ENCODE measurements at regions not wholly inside any gene's neighbourhood (a gene's known extent, or its start where the extent isn't known, plus 50 kb on each side); places are given as distances from the start of the nearest gene placed in this dataset.

- Histone ChIP-seq H4K20me1 (ENCODE audit: insufficient read depth, low read length) (no peaks in the 10 kb centered on the region), H3K36me3 (replicated peaks; ENCODE audit: insufficient read depth, low read length) (no peaks in the 10 kb centered on the region), H3K79me2 (ENCODE audit: low read length) (no peaks in the 10 kb centered on the region), H3K27me3 (replicated peaks; ENCODE audit: insufficient read depth, low read length) (no peaks in the 10 kb centered on the region), H3K9ac (ENCODE audit: low read length) (no peak overlapping the region), H3K9me2 (replicated peaks; ENCODE audit: insufficient read depth, low read length) (no peaks in the 10 kb centered on the region), H3K4me3 (ENCODE audit: low read length) (no peak overlapping the region), H3K4me1 (ENCODE audit: low read length) (no peaks in the 10 kb centered on the region), H2AFZ (ENCODE audit: low read length) (no peak overlapping the region), H3K27ac (ENCODE audit: low read length) (no peak overlapping the region), H3K9me3 (replicated peaks; ENCODE audit: insufficient read depth, low read length) (no peaks in the 10 kb centered on the region), H3F3A (ENCODE audit: insufficient read depth, low read length) (no peaks in the 10 kb centered on the region), H3K4me2 (ENCODE audit: low read depth, low read length) (no peak overlapping the region)
- DNase-seq: no peak
- TF ChIP-seq EZH2 (optimal IDR thresholded peaks at IDR 0.05; ENCODE audit: low read depth, low read length): no peak
- TF ChIP-seq, protein P1, sequence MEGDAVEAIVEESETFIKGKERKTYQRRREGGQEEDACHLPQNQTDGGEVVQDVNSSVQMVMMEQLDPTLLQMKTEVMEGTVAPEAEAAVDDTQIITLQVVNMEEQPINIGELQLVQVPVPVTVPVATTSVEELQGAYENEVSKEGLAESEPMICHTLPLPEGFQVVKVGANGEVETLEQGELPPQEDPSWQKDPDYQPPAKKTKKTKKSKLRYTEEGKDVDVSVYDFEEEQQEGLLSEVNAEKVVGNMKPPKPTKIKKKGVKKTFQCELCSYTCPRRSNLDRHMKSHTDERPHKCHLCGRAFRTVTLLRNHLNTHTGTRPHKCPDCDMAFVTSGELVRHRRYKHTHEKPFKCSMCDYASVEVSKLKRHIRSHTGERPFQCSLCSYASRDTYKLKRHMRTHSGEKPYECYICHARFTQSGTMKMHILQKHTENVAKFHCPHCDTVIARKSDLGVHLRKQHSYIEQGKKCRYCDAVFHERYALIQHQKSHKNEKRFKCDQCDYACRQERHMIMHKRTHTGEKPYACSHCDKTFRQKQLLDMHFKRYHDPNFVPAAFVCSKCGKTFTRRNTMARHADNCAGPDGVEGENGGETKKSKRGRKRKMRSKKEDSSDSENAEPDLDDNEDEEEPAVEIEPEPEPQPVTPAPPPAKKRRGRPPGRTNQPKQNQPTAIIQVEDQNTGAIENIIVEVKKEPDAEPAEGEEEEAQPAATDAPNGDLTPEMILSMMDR (IDR thresholded peaks at IDR 0.05; ENCODE audit: low read length): no peak
- TF ChIP-seq EZH2phosphoT487 (IDR thresholded peaks at IDR 0.05; ENCODE audit: low read length): no peak
Measured at GRCh38 chr12:90628213-90628612, 326.8 kb downstream of the CCER1 start.

DNA sequence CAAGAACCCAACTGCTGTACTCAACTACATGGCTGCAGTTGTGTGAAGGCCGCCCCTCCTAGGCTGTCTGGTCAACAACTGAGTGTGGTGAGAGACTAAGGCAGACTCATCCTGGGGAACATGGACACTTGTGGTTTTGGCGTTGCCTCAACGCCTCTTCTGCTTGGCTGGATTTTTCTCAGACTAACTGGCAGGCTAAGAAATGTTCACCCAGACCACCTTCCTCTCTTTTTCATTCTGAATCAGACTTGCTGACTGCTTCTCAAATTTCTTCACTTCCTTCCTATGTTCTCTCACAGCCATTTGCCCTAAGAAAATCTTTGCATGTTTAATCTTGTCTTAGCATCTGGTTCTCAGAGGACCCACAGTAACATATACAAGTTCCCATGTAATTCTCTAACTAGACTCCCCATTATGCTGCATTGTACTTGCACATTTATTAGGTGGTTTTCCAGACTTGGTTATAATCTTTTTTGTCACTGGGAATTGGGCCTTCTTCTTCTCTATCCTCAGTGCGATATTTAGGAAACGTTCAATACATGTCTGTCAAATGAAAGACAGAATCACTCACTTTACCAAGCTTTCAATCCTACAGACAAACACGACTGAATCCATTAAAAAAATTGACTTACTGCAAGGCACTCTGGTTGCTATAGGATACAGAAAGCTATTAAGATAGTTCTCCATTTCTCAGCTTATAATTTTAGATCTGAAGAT is 327.6 kb downstream of the CCER1 start:
- TF ChIP-seq, protein P1 (IDR thresholded peaks at IDR 0.05; ENCODE audit: low read length): no peak
- no peak for TF ChIP-seq EZH2phosphoT487 (IDR thresholded peaks at IDR 0.05; ENCODE audit: low read length)
- no peak for TF ChIP-seq EZH2 (optimal IDR thresholded peaks at IDR 0.05; ENCODE audit: low read depth, low read length)
- DNase-seq: no peak
- H3K4me1 ChIP-seq (ENCODE audit: low read length): no peaks in the 10 kb centered on the region
- no peak overlapping the region for H3K4me2 ChIP-seq (ENCODE audit: low read depth, low read length)
- H3K79me2 ChIP-seq (ENCODE audit: low read length): no peaks in the 10 kb centered on the region
- H3K27ac ChIP-seq (ENCODE audit: low read length): no peak overlapping the region
- no peak overlapping the region for H3K4me3 ChIP-seq (ENCODE audit: low read length)
- no peak overlapping the region for H2AFZ ChIP-seq (ENCODE audit: low read length)
- H3K9me3 ChIP-seq (replicated peaks; ENCODE audit: insufficient read depth, low read length): no peaks in the 10 kb centered on the region
- no peak overlapping the region for H3K9ac ChIP-seq (ENCODE audit: low read length)
- H3K27me3 ChIP-seq (replicated peaks; ENCODE audit: insufficient read depth, low read length): no peaks in the 10 kb centered on the region
- H3K36me3 ChIP-seq (replicated peaks; ENCODE audit: insufficient read depth, low read length): no peaks in the 10 kb centered on the region
- H3K9me2 ChIP-seq (replicated peaks; ENCODE audit: insufficient read depth, low read length): no peaks in the 10 kb centered on the region
- H3F3A ChIP-seq (ENCODE audit: insufficient read depth, low read length): no peaks in the 10 kb centered on the region
- no peaks in the 10 kb centered on the region for H4K20me1 ChIP-seq (ENCODE audit: insufficient read depth, low read length)

DNA sequence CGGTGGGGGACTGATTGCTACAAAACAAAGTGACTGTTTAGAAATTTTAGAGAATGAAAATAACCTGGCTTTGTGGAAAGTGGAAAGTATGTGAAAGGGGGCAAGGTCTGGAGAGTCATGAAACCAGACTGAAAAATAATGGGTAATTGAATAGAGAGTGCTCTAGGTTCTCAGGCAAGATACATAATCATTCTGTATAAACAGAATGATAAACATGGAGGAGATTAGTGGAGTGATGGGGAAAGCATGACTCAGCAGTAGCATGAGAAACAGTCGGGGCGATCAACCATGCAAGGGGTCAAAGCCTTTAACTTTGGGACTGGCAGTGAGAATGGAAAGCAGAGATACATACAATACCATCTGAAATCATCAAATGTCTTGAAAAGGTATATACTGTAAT is 332.5 kb downstream of the CCER1 start:
- no peak for DNase-seq
- H3K9ac ChIP-seq (ENCODE audit: low read length): no peak overlapping the region

More for the DNA sequence above, 332.5 kb downstream of the CCER1 start:
- H2AFZ ChIP-seq (ENCODE audit: low read length): no peak overlapping the region
- H3K27me3 ChIP-seq (replicated peaks; ENCODE audit: insufficient read depth, low read length): no peaks in the 10 kb centered on the region
- H3K9me2 ChIP-seq (replicated peaks; ENCODE audit: insufficient read depth, low read length): no peaks in the 10 kb centered on the region
- no peaks in the 10 kb centered on the region for H3K9me3 ChIP-seq (replicated peaks; ENCODE audit: insufficient read depth, low read length)
- no peak overlapping the region for H3K27ac ChIP-seq (ENCODE audit: low read length)
- no peaks in the 10 kb centered on the region for H3K36me3 ChIP-seq (replicated peaks; ENCODE audit: insufficient read depth, low read length)
- no peaks in the 10 kb centered on the region for H3K4me1 ChIP-seq (ENCODE audit: low read length)
- H4K20me1 ChIP-seq (ENCODE audit: insufficient read depth, low read length): no peaks in the 10 kb centered on the region
- TF ChIP-seq, protein P1 (IDR thresholded peaks at IDR 0.05; ENCODE audit: low read length): no peak
- no peak for TF ChIP-seq EZH2phosphoT487 (IDR thresholded peaks at IDR 0.05; ENCODE audit: low read length)
- TF ChIP-seq EZH2 (optimal IDR thresholded peaks at IDR 0.05; ENCODE audit: low read depth, low read length): no peak
- no peaks in the 10 kb centered on the region for H3F3A ChIP-seq (ENCODE audit: insufficient read depth, low read length)
- no peaks in the 10 kb centered on the region for H3K79me2 ChIP-seq (ENCODE audit: low read length)
- H3K4me3 ChIP-seq (ENCODE audit: low read length): no peak overlapping the region
- H3K4me2 ChIP-seq (ENCODE audit: low read depth, low read length): no peak overlapping the region
